Superior temporal gyrus (tissue), 1 donor: ENCODE measurements at regions not wholly inside any gene's neighbourhood (a gene's known extent, or its start where the extent isn't known, plus 50 kb on each side); places are given as distances from the start of the nearest gene placed in this dataset.

Experiments
- DNase-seq: peaks from one replicate; pipeline ENCODE4 v3.0.0-alpha.2; 2016; ENCODE audit errors: extremely low spot score

GRCh38 chr1:81578867-81579266 is 221.9 kb upstream of the ADGRL2 start:
- no peak for DNase-seq

GRCh38 chr1:81577004-81577697 is 223.6 kb upstream of the ADGRL2 start:
- no peak for DNase-seq

GRCh38 chr1:81574408-81574807 is 226.3 kb upstream of the ADGRL2 start:
- DNase-seq: peak; percentile 33

- DNase-seq: peak; percentile 11
Measured at GRCh38 chr1:81573458-81573857, 227.3 kb upstream of the ADGRL2 start.

- DNase-seq: peak; percentile 4
Measured at GRCh38 chr1:81571946-81572345, 228.8 kb upstream of the ADGRL2 start.

- DNase-seq: no peak
Measured at GRCh38 chr1:81569761-81570160, 231.0 kb upstream of the ADGRL2 start.

- DNase-seq: no peak
Measured at GRCh38 chr1:81563632-81564031, 237.1 kb upstream of the ADGRL2 start.

- no peak for DNase-seq
Measured at GRCh38 chr1:81562934-81563333, 237.8 kb upstream of the ADGRL2 start.

- no peak for DNase-seq
Measured at GRCh38 chr1:81560629-81561028, 240.1 kb upstream of the ADGRL2 start.

- no peak for DNase-seq
Measured at GRCh38 chr1:81559662-81560350, 240.9 kb upstream of the ADGRL2 start.

- no peak for DNase-seq
Measured at GRCh38 chr1:81558291-81559076, 242.2 kb upstream of the ADGRL2 start.

GRCh38 chr1:81556968-81557367 is 243.8 kb upstream of the ADGRL2 start:
- no peak for DNase-seq

- no peak for DNase-seq
Measured at GRCh38 chr1:81554534-81554933, 246.2 kb upstream of the ADGRL2 start.

- DNase-seq: no peak
Measured at GRCh38 chr1:81554108-81554507, 246.6 kb upstream of the ADGRL2 start.

- DNase-seq: no peak
Measured at GRCh38 chr1:81553503-81553902, 247.2 kb upstream of the ADGRL2 start.

GRCh38 chr1:81551946-81552345 is 248.8 kb upstream of the ADGRL2 start:
- DNase-seq: no peak

GRCh38 chr1:81550753-81551152 is 250.0 kb upstream of the ADGRL2 start:
- no peak for DNase-seq

- DNase-seq: peak; percentile 41
Measured at GRCh38 chr1:81549588-81550127, 251.1 kb upstream of the ADGRL2 start.

GRCh38 chr1:81548918-81549587 is 251.7 kb upstream of the ADGRL2 start:
- no peak for DNase-seq

- DNase-seq: peak; percentile 53
Measured at GRCh38 chr1:81547912-81548303, 252.8 kb upstream of the ADGRL2 start.

GRCh38 chr1:81547261-81547911 is 253.3 kb upstream of the ADGRL2 start:
- peak; percentile 8 for DNase-seq
